DMS153 treated with DMSO at 0.1 percent for 48 hours (cell line): ENCODE measurements at regions not wholly inside any gene's neighbourhood (a gene's known extent, or its start where the extent isn't known, plus 50 kb on each side); places are given as distances from the start of the nearest gene placed in this dataset.
"Not testable (repeated sequence)": the region's sequence is repeated elsewhere in the genome, so short reads cannot be mapped to it uniquely, and the experiment has no call there.

Experiments
- DNase-seq: peaks from one replicate; lab custom pipeline; 2025; ENCODE audit not compliant: unreplicated experiment; lab: John Stamatoyannopoulos, UW

DNA sequence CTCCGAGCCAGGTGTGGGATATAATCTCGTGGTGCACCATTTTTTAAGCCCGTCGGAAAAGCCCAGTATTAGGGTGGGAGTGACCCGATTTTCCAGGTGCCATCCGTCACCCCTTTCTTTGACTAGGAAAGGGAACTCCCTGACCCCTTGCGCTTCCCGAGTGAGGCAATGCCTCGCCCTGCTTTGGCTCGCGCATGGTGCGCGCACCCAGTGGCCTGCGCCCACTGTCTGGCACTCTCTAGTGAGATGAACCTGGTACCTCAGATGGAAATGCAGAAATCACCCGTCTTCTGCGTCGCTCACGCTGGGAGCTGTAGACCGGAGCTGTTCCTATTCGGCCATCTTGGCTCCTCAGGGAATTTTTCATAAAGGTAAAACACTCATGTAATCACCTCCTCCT is 63.9 kb downstream of the RWDD3 start:
- DNase-seq, result not testable (repeated sequence)

- DNase-seq, result no peak
Observed at GRCh38 chr1:95301091-95301490, 67.1 kb downstream of the RWDD3 start.

GRCh38 chr1:95301614-95302013 is 67.6 kb downstream of the RWDD3 start:
- no peak for DNase-seq

GRCh38 chr1:95304803-95305202 is 70.8 kb downstream of the RWDD3 start:
- no peak for DNase-seq

- no peak for DNase-seq
Observed at GRCh38 chr1:95308276-95309030, 74.4 kb downstream of the RWDD3 start.

GRCh38 chr1:95309031-95309471 is 75.0 kb downstream of the RWDD3 start:
- DNase-seq, result peak; percentile 64

- DNase-seq, result peak; percentile 66
Observed at GRCh38 chr1:95311014-95311413, 77.0 kb downstream of the RWDD3 start.

DNA sequence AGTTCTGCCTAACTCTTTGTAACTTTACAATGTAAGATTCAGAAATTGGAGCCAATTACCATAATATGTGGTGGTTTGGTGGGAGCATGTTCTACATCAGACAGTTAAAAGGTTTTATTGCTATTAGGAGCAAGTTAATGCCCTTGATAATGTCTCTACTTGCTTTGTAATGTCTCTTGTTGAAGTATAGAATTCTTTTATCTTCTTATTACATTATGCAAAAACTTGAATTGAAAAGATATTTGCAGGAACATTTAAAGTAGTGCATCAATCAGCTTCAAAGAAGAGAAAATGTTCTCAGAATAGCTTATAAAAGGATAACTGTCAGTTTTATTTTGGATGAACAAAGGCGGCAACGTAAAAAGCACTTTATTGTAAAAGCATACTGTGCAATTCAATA is 77.8 kb downstream of the RWDD3 start:
- DNase-seq, result no peak

GRCh38 chr1:95312181-95312580 is 78.2 kb downstream of the RWDD3 start:
- DNase-seq, result no peak

DNA sequence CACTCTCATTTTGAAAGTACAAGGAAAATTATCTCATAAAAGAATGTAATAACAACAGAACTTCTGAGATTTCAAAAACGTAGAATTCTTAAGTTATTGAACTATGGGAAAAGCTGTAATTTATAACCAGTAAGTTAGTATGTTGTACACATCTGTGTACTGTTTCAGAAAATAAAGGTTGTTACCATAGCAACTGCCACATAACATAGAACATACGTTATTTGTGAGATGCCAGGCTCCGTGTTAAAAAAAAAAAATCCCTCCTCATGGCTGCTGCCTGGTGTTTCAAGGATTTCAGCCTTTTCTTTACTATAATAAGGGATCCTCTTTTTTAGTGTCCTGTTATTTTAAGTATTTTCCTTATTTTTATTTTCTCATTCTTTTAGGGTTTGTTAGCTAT is 79.5 kb downstream of the RWDD3 start:
- no peak for DNase-seq

- peak; percentile 14 for DNase-seq
Observed at GRCh38 chr1:95321531-95321930, 87.5 kb downstream of the RWDD3 start.

GRCh38 chr1:95323123-95323522 is 89.1 kb downstream of the RWDD3 start:
- DNase-seq, result peak; percentile 22

GRCh38 chr1:95325349-95325748 is 91.3 kb downstream of the RWDD3 start:
- no peak for DNase-seq

DNA sequence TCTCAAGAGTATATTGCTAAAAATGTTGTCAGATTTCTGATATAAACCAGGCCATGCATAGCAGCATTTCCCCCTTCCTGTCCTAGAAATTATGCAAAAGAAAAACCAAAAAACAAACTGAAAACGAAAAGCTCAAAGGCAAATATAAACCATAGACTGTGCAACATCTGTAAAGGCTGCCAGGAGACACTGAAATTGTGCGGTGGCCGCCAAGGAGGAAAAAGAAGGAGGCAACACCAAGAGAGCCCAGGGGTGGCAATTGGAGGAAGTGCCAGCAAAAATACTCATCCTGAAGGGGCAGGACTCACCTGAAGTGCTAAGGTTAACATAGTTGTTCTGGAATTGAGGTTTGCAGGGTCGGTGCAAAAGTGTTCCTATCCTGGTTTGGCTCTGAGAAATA is 92.0 kb downstream of the RWDD3 start:
- no peak for DNase-seq

GRCh38 chr1:95332754-95333153 is 98.7 kb downstream of the RWDD3 start:
- DNase-seq, result no peak

GRCh38 chr1:95339377-95339776 is 105.4 kb downstream of the RWDD3 start:
- DNase-seq, result no peak

DNA sequence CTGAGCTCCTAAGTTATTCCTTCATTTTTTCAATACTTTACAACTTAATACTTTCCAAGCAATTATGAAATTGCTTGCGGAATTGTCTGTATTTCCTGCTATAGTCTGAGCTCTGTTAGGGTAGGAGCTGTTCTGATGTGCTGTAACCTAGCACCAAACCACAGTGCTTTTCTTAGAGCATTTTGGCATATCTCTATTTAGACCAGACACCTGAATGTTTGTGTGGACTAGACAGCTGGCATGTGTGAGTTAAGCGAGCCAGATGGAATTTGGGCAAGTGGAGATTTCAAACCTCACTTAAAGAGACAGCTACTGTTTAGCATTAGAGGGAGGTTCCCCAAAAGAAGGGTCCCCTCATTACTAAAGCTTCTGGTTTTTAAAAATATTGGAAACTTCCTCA is 106.1 kb downstream of the RWDD3 start:
- DNase-seq, result no peak

DNA sequence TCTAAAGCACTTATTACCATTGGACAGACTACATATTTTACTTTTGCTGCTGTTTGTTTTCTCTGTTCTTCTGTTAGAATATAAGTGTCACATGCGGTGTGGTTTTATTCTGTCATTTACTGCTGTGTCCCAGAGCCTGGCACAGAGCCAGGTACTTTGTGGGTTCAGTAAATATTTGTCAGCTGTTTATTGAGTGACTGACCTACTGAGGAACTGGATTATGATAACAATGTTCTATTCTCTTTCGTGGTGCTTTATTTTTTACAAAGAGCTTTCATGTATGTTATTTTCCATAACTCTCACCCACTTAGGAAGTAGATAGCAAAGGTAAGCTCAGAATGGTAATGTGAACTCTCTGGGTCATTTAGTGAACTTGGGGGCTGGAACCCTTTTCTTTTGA is 118.8 kb downstream of the RWDD3 start:
- peak; percentile 98 for DNase-seq

DNA sequence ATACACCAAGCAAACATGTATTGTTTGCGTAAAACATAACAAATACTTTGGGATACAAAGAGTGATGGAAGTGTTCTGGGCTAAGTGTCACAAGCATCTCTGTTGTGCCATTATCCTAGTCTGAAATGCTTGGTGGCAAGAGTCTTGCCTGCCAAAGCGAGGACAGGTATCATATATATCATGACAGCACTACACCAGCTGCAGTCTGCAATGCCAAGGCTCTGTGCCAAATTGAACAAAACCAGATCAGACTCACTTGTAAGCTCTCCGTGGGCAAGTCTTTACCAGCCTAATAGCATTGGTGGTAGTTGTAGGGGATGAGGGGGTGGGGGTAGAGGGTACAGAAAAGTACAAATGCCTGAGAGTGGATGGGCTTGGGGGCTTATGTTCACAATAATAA is 119.2 kb downstream of the RWDD3 start:
- DNase-seq, result peak; percentile 98

DNA sequence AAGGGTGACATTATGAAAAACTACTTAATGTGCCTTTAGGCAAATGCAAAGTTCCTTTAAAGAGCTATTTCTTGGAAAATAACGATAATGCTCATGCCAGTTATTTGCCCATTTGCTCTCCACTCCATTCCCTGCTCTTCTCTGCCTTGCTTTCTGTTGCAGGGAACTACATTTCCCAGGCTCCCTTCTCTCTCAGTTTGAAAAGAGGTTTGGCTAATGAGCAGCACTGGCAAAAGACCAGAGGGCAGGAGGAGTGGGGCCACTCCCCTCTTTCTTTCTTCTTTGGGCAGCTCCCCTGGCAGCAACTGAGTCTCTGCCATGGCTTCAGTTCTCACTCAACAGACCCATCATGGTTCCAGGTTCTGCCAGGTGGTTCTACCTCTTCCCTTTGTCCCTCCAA is 130.5 kb downstream of the RWDD3 start:
- DNase-seq, result no peak

- DNase-seq, result no peak
Observed at GRCh38 chr1:95366498-95366897, 132.5 kb downstream of the RWDD3 start.

DNA sequence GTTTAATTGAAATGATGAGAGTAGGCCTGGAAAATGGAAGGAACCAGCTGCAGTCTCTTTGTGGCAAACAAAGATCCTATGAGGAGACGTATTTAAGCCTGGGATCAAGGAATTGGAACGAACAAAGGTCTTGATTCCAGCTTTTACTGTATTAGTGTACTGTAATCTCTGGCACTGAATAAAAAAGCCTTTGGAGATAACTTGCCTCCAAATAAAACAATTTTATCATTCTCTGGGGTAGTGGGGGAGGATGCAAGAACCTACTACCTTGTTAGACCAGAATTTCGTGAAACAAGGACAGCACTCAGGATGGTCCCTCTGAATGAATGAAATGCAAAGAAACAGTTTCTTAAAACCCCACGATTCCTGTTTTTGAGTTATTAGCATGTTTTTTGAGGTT is 134.2 kb downstream of the RWDD3 start:
- DNase-seq, result no peak

DNA sequence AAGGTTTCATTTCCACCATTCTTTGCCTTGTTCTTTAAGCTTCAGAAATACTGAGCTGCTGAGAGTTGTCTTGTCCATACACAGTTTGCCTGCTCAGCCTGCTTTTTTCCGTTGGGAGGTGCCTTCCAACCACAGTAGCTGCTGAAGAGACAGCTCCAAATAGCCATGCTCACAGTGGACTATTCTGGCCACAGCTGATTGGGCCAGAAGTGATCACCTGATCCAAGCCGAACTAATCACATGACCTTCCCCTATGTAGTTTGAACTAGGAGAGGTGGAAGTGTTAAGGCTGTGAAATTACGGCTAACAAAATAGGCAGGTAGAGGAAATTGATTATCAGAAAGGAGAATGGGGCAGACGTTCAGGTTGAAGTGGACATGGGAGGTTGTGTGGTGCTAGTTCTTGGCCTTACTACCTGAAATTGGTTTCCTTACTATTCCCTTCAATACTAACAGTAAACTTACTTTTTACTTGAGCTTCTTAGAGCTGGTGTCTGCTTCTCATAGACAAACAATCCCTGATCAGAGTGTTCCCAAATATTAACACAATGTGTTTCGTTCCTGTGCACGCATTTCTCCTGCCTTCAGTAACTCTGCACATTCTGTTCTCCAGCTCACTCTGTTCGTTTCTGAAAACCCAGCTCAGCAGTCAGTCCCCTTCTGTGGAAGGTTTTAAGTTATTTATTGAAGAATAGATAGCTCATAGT is 136.1 kb downstream of the RWDD3 start:
- no peak for DNase-seq
